Naive B cell (primary cell): ENCODE measurements at regions not wholly inside any gene's neighbourhood (a gene's known extent, or its start where the extent isn't known, plus 50 kb on each side); places are given as distances from the start of the nearest gene placed in this dataset.
A peak's percentile ranks its signal among the peaks of the same experiment; 100 is the strongest.

Experiments used
- ATAC-seq, 2 donors: fragments of 150-1000 bp; cut with Tn5 transposase; 2 replicates each; pipeline ENCODE4 v1.10.0; 2021; ENCODE audit warnings: low read depth in 2 of 2, mild to moderate bottlenecking in 2 of 2, moderate library complexity in 2 of 2
- DNase-seq: peaks from one replicate; pipeline ENCODE4 v3.0.0; 2022
- H3K27ac Mint-ChIP-seq, 6 donors: one replicate each; pipeline ENCODE4 v1.8.0; 2020 to 2022; ENCODE audit warnings: mild to moderate bottlenecking in 6 of 6, mixed read lengths in 6 of 6, moderate library complexity in 5 of 6, inconsistent platforms in 2 of 6
- H3K27me3 Mint-ChIP-seq, 3 donors: one replicate each; pipeline ENCODE4 v1.8.0; 2021 to 2022; ENCODE audit warnings: mixed read lengths in 3 of 3, mild to moderate bottlenecking in 1 of 3
- H3K36me3 Mint-ChIP-seq, 2 donors: one replicate each; pipeline ENCODE4 v1.8.0; 2020 to 2022; ENCODE audit warnings: mixed read lengths in 2 of 2, inconsistent platforms in 1 of 2, mild to moderate bottlenecking in 1 of 2
- H3K4me1 Mint-ChIP-seq, 3 donors: one replicate each; pipeline ENCODE4 v1.8.0; 2020 to 2022; ENCODE audit warnings: mixed read lengths in 3 of 3, inconsistent platforms in 1 of 3, mild to moderate bottlenecking in 1 of 3, moderate library complexity in 1 of 3
- H3K4me3 Mint-ChIP-seq, 8 donors: one replicate each; pipeline ENCODE4 v1.8.0; 2020 to 2022; ENCODE audit warnings: mild to moderate bottlenecking in 8 of 8, mixed read lengths in 8 of 8, moderate library complexity in 8 of 8, inconsistent platforms in 2 of 8
- H3K9me3 Mint-ChIP-seq, 7 donors: one replicate each; pipeline ENCODE4 v1.8.0; 2020 to 2022; ENCODE audit warnings: mixed read lengths in 7 of 7, mild to moderate bottlenecking in 5 of 7, inconsistent platforms in 2 of 7, moderate library complexity in 1 of 7

DNA sequence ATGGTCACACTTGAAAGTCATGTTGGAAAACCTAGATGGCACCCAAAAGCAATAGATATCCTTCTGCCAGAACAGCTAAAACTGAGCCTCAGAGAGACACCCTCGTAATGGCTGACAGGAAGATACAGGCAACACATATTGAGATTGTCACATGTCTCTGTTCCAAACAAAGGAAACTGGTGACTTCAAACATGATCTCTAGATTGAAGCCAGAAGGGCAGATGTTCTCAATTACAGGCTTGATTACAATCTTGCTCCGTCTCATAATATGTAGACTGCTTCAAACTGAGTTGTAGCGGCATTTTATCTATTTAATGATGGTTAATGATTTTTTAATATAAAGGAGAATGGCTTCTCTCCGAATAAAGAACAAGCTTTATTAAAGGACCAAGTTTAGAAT is 774.3 kb downstream of the KCTD16 start:
- ATAC-seq, result no peak
- no peak overlapping the region for H3K4me3 Mint-ChIP-seq
- H3K27me3 Mint-ChIP-seq, result peaks cover 0 to 4% (median 0%) of the 10 kb centered on the region in 3 donors
- H3K36me3 Mint-ChIP-seq, result no peaks in the 10 kb centered on the region
- no peaks in the 10 kb centered on the region for H3K4me1 Mint-ChIP-seq
- H3K9me3 Mint-ChIP-seq, result peaks cover 0 to 3% (median 0%) of the 10 kb centered on the region in 7 donors
- no peak overlapping the region for H3K27ac Mint-ChIP-seq
- DNase-seq, result no peak

DNA sequence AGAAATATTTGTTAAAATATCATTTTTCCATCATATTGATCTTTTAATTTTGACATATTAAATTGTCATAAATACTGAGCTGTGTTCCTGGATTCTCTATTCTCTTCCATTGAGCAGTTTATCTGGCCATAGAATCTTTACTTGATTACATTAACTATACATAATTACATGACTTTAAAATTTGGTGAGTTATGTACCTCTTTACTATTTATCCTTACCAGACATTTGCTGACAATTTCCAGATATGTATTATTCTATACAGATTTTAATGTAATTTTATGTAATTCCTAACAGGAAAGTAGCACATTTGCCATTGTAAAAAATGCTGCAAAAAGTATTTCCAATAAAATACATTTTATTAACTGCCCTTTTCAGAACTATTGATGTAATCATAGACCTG is 770.3 kb downstream of the KCTD16 start:
- H3K36me3 Mint-ChIP-seq, result no peaks in the 10 kb centered on the region
- H3K9me3 Mint-ChIP-seq, result peaks cover 0 to 8% (median 0%) of the 10 kb centered on the region in 7 donors
- ATAC-seq, result no peak
- H3K4me3 Mint-ChIP-seq, result no peak overlapping the region
- no peaks in the 10 kb centered on the region for H3K4me1 Mint-ChIP-seq
- no peak for DNase-seq
- peaks cover 0 to 4% (median 0%) of the 10 kb centered on the region in 3 donors for H3K27me3 Mint-ChIP-seq
- H3K27ac Mint-ChIP-seq, result no peak overlapping the region

DNA sequence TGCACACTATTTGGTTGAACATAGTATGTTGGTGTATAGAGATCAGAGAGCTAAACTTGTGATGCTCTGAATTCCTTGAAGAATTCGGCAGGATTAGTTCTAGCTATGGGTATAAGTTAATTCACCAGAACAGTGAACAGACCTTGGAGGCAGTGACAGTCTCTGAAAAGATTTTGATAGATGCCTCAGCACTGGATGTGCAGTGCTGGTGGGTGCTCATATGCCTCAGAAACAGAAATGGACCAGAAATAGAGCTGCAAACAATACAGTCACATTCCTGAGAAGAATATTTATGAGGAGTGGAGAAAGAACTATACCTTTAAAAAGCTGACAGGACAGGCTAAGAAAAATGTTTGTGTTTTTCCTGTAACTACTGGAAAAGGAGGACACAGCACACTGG is 747.7 kb downstream of the KCTD16 start:
- no peaks in the 10 kb centered on the region for H3K36me3 Mint-ChIP-seq
- DNase-seq, result no peak
- peaks cover 0 to 1% (median 0%) of the 10 kb centered on the region in 7 donors for H3K9me3 Mint-ChIP-seq
- H3K4me3 Mint-ChIP-seq, result no peak overlapping the region
- peaks cover 0 to 3% (median 0%) of the 10 kb centered on the region in 3 donors for H3K27me3 Mint-ChIP-seq
- ATAC-seq, result no peak
- no peak overlapping the region for H3K27ac Mint-ChIP-seq
- no peaks in the 10 kb centered on the region for H3K4me1 Mint-ChIP-seq

DNA sequence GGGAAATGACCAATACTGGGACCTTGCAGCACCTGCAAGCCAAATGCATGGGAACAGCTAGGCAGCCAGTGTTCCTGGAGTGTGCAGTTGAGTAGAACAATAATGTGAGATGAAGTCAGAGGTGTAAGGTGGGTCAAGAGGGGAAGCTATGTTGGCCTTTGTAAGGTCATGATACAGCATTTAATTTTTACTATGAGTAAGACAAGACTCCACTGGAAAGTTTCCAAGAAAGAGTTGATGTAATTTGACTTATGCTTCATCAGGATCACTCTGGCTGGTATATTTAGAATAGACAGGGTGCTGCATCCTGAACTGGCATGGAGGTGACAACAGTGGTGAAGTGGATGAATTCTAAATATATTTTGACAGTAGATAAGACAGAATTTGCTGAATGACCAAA is 744.8 kb downstream of the KCTD16 start:
- ATAC-seq (no peak), DNase-seq (no peak)
- no peak overlapping the region for H3K27ac Mint-ChIP-seq
- H3K4me3 Mint-ChIP-seq, result no peak overlapping the region
- H3K27me3 Mint-ChIP-seq, result peaks cover 0 to 3% (median 0%) of the 10 kb centered on the region in 3 donors
- H3K9me3 Mint-ChIP-seq, result peaks cover 0 to 10% (median 2%) of the 10 kb centered on the region in 7 donors
- no peaks in the 10 kb centered on the region for H3K36me3 Mint-ChIP-seq
- H3K4me1 Mint-ChIP-seq, result no peaks in the 10 kb centered on the region

DNA sequence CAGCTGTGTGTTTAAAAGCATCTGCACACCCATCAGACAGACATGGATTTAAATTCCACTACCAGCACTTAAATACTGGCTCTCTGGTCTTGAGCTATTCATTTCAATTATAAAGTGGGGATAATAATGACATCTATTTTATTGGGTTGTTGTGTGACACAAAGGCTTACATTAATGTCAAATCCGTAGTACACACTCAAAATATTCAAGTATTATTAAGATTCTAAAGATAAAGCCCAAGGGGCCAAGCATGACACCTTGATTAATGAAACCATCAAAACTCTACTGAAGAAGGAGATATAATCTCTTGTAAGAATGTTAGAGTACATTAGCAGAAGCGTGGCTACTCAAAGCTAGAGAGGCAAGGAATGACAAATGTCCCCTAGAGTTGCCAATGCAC is 743.0 kb downstream of the KCTD16 start:
- H3K4me1 Mint-ChIP-seq, result no peaks in the 10 kb centered on the region
- ATAC-seq (no peak), DNase-seq (no peak)
- H3K27me3 Mint-ChIP-seq, result no peaks in the 10 kb centered on the region
- no peak overlapping the region for H3K4me3 Mint-ChIP-seq
- no peaks in the 10 kb centered on the region for H3K36me3 Mint-ChIP-seq
- H3K27ac Mint-ChIP-seq, result no peak overlapping the region
- peaks cover 0 to 13% (median 3%) of the 10 kb centered on the region in 7 donors for H3K9me3 Mint-ChIP-seq

DNA sequence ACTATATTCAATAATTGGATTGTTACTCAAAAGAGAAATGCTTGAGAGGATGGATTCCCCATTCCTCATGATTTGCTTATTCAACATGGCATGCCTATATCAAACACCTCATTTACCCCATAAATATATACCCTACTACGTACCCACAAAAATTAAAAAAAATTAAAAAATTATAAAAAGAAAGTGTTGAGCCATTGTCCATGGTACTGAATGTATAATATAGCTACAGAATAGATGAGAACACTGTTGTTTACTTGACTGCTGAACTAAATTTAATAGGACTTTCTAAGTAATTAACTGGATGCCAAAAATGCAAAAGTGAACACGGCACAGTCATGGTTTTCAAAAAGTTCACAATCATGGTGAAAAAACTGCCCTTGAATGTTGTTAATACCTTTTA is 725.8 kb downstream of the KCTD16 start:
- ATAC-seq (no peak), DNase-seq (no peak)
- Mint-ChIP-seq H3K4me3 (no peak overlapping the region), H3K27ac (no peak overlapping the region), H3K36me3 (no peaks in the 10 kb centered on the region), H3K27me3 (no peaks in the 10 kb centered on the region), H3K9me3 (peaks cover 0 to 9% (median 6%) of the 10 kb centered on the region in 7 donors), H3K4me1 (no peaks in the 10 kb centered on the region)

DNA sequence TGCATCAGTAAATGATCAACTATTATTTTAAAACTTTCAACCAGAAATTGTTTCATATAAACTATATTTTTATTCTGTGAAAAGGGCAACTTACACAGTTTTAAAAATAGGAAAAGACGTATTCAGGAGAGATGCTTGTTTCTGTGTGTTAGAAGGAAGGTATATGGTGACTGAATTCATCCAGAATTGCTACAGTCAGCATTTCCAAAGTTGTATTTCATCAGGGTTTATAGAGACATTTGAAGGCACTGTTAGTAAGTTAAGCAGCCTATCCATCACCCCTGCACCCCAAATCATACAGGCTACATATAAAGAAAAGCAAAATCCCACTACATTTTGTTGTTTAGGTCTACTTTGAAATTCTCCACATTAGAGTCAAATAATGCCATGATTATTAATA is 716.0 kb downstream of the KCTD16 start:
- ATAC-seq, result no peak
- no peak overlapping the region for H3K27ac Mint-ChIP-seq

DNA sequence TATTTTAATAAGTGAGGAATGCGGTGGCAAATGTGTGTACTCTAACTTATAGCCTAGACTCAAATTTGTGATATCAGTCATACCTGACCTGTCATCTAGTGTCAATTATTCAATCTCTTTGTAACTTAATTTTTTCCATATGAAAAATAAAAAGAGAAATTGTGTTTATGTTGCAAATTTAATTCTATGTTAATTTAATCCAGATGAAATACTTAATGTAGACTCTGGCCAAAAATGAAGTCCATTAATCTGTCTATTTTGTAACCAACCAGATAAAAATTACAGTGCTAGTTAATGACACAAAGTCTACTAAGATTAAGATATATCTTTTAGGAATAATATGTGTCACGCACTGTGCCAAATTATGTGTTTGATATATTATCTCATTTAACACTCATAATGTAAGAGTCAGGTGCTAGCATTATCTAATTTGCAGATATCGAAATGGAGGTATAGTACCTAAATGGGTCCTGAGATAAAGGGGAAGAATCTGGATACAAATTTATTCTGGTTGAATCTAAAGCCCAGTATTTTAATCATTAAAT is 712.1 kb downstream of the KCTD16 start:
- peaks cover 0 to 4% (median 0%) of the 10 kb centered on the region in 3 donors for H3K27me3 Mint-ChIP-seq
- ATAC-seq, result no peak
- H3K9me3 Mint-ChIP-seq, result peaks cover 0 to 8% (median 0%) of the 10 kb centered on the region in 7 donors
- H3K4me3 Mint-ChIP-seq, result no peak overlapping the region
- no peaks in the 10 kb centered on the region for H3K4me1 Mint-ChIP-seq
- H3K27ac Mint-ChIP-seq, result no peak overlapping the region
- DNase-seq, result no peak
- no peaks in the 10 kb centered on the region for H3K36me3 Mint-ChIP-seq

More for the DNA sequence above, 716.0 kb downstream of the KCTD16 start:
- Mint-ChIP-seq H3K36me3 (no peaks in the 10 kb centered on the region), H3K4me3 (no peak overlapping the region), H3K9me3 (peaks cover 0 to 14% (median 8%) of the 10 kb centered on the region in 7 donors), H3K27me3 (peaks cover 0 to 4% (median 0%) of the 10 kb centered on the region in 3 donors), H3K4me1 (no peaks in the 10 kb centered on the region)
- no peak for DNase-seq

DNA sequence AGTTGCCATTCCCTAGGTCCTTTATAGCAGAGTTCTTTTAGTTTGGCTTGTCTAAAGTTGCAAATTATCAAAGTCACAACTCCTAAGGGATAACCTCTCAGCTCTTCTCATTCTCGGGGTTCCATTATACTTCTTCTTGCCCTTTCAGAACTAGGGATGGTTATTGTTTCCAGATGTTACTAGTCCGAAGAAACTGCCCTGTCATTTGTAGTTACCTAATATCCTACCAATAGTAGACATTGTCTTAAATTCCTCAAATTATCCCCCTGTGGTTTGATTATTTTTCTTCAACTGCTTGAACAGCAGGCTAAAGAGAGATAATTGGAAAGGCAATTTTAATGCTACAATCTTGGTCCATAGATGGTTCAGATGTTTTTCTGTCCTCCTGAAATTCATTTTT is 709.8 kb downstream of the KCTD16 start:
- ATAC-seq, result no peak
- Mint-ChIP-seq H3K4me3 (no peak overlapping the region), H3K4me1 (no peaks in the 10 kb centered on the region), H3K36me3 (no peaks in the 10 kb centered on the region), H3K27me3 (peaks cover 0 to 7% (median 4%) of the 10 kb centered on the region in 3 donors), H3K27ac (no peak overlapping the region), H3K9me3 (peaks cover 0 to 8% (median 5%) of the 10 kb centered on the region in 7 donors)
- no peak for DNase-seq

DNA sequence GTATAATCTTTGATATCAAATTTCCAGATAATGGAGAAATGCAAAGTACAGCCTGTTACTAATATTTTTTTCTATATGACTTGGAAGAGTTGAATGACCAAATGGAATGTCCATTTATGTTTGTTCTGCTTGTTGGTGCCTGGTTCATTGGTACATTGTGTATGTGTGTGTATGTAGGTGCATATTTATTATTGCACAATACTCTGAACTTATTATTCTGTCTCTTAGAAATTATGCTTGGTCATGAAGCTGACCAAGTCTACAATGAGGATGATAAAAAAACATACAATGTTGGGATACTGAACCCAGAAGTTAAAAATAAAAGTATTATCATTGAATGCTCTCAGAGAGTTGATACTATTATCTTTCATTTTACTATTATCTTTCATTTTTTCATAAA is 706.3 kb downstream of the KCTD16 start:
- H3K27me3 Mint-ChIP-seq, result peaks cover 0 to 19% (median 10%) of the 10 kb centered on the region in 3 donors
- H3K4me1 Mint-ChIP-seq, result no peaks in the 10 kb centered on the region
- DNase-seq, result no peak
- H3K27ac Mint-ChIP-seq, result no peak overlapping the region
- ATAC-seq, result no peak
- peaks cover 0 to 8% (median 0%) of the 10 kb centered on the region in 7 donors for H3K9me3 Mint-ChIP-seq
- H3K4me3 Mint-ChIP-seq, result no peak overlapping the region
- H3K36me3 Mint-ChIP-seq, result no peaks in the 10 kb centered on the region

DNA sequence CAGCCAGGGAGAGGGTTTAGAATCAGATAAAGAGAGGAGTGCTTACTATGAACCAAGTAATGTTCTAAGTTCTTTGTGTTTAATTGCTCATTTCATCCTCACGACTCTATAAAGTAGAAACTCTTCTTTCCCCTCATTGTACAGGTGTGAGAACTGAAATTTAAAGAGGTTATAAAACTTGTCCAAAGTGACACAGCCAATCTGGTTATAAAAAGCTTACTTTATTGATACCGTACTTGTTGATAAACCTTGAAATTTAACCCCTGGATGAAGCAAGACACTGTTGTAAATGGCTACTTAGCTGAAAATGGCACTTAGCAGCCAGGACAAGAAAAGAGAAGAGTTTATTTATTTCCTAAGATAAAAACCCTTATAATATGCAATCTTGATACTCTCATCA is 702.4 kb downstream of the KCTD16 start:
- Mint-ChIP-seq H3K36me3 (no peaks in the 10 kb centered on the region), H3K4me3 (no peak overlapping the region), H3K9me3 (peaks cover 0 to 8% (median 0%) of the 10 kb centered on the region in 7 donors), H3K4me1 (no peaks in the 10 kb centered on the region), H3K27me3 (peaks cover 5 to 29% (median 19%) of the 10 kb centered on the region in 3 donors), H3K27ac (no peak overlapping the region)
- ATAC-seq (no peak), DNase-seq (no peak)

DNA sequence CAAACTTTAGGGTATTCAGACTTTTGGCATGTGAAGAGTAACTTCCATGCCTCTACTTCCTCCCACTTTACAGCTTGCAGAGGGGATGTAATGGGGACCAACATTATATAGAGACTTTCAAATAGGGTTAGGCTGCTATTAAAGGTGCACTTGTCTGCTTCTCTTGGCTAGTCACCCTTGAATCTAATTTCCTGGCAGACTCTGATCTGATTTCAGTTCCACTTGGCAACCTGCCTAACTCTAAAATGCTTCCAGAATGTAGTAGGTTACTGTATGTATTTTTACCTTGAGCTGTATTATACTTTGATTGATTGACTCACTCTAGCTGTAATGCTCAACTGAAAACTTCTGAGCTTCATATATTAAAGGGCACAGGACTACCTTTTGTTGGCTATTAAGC is 693.4 kb downstream of the KCTD16 start:
- ATAC-seq (peak; percentile 81 to 89), DNase-seq (peak; percentile 29)
- H3K27me3 Mint-ChIP-seq, result peaks cover 17 to 28% (median 22%) of the 10 kb centered on the region in 3 donors
- no peak overlapping the region for H3K27ac Mint-ChIP-seq
- peaks cover 0 to 7% (median 0%) of the 10 kb centered on the region in 7 donors for H3K9me3 Mint-ChIP-seq
- H3K4me1 Mint-ChIP-seq, result peaks cover 18 to 25% (median 20%) of the 10 kb centered on the region in 3 donors
- no peaks in the 10 kb centered on the region for H3K36me3 Mint-ChIP-seq
- peak overlapping the region in 2 of 8 donors; percentile 9 to 20 for H3K4me3 Mint-ChIP-seq

DNA sequence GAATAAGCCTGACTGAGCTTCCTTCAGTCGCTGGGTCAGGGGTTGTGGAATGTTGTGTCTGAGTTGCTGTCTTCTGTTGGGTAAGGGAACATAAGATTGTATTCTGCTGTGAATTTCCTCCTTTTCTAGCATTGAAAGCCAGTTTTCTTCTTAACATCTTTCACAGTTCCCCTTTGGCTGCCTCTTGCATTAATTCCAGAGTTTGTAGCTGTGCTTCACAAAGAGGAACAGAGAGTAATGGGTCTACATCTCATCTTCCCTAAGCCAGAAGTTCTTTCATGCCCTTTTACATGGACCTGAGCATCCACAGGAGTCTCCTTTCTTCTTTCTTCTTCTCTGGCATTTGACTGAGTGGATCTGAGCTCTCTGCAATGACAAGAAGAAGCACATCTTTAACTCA is 686.8 kb downstream of the KCTD16 start:
- Mint-ChIP-seq H3K4me3 (peak overlapping the region in 2 of 8 donors; percentile 45 to 66), H3K27ac (no peak overlapping the region), H3K4me1 (peaks cover 7 to 23% (median 12%) of the 10 kb centered on the region in 3 donors), H3K9me3 (peaks cover 0 to 3% (median 0%) of the 10 kb centered on the region in 7 donors), H3K36me3 (no peaks in the 10 kb centered on the region), H3K27me3 (peaks cover 7 to 15% (median 12%) of the 10 kb centered on the region in 3 donors)
- no peak for DNase-seq
- peak; percentile 53 to 67 for ATAC-seq

DNA sequence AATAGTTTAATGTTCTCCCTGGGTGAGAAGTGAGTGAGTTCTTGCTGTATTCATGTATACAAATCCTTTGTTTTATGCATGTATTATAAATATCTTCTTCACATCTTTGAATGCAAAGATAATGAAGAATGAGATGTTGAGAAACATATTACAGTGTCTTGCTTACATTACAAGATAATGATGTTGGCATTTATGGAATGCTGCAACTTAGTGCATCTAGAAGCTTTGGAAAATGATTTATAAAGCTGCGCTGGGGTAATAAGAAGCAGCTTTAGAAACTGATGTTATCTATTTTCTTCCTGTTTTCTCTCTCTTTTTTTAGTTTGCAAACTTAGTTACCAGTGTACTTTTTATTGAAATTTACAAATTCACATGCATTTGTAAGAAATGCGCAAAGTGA is 673.4 kb downstream of the KCTD16 start:
- ATAC-seq, result no peak
- DNase-seq, result no peak
- Mint-ChIP-seq H3K27me3 (peaks cover 0 to 15% (median 6%) of the 10 kb centered on the region in 3 donors), H3K36me3 (no peaks in the 10 kb centered on the region), H3K4me3 (no peak overlapping the region), H3K4me1 (no peaks in the 10 kb centered on the region), H3K9me3 (peaks cover 0 to 22% (median 8%) of the 10 kb centered on the region in 7 donors), H3K27ac (no peak overlapping the region)
